T follicular helper cell (primary cell): ENCODE measurements at regions not wholly inside any gene's neighbourhood (a gene's known extent, or its start where the extent isn't known, plus 50 kb on each side); places are given as distances from the start of the nearest gene placed in this dataset.

Source experiments
- DNase-seq: peaks from one replicate; pipeline ENCODE4 v3.0.0-alpha.2; 2020; ENCODE audit warnings: low read depth

GRCh38 chr10:29857843-29858701 lies 201.3 kb downstream of the JCAD start:
- DNase-seq = no peak

GRCh38 chr10:29856295-29856694 lies 203.1 kb downstream of the JCAD start:
- no peak for DNase-seq

GRCh38 chr10:29853913-29854312 lies 205.5 kb downstream of the JCAD start:
- DNase-seq = no peak

GRCh38 chr10:29851241-29851640 lies 208.1 kb downstream of the JCAD start:
- DNase-seq = no peak

GRCh38 chr10:29850371-29850770 lies 209.0 kb downstream of the JCAD start:
- no peak for DNase-seq

GRCh38 chr10:29849886-29850285 lies 209.5 kb downstream of the JCAD start:
- DNase-seq = no peak

- DNase-seq = no peak
These were observed 210.1 kb downstream of the JCAD start for GRCh38 chr10:29849126-29849833.

- no peak for DNase-seq
These were observed 212.1 kb upstream of the SVIL start for GRCh38 chr10:29846881-29847280.

- no peak for DNase-seq
These were observed 210.4 kb upstream of the SVIL start for GRCh38 chr10:29845166-29845565.

GRCh38 chr10:29843143-29843542 lies 208.4 kb upstream of the SVIL start:
- DNase-seq = no peak

GRCh38 chr10:29841724-29842649 lies 207.2 kb upstream of the SVIL start:
- DNase-seq = no peak

- DNase-seq = no peak
These were observed 205.9 kb upstream of the SVIL start for GRCh38 chr10:29840516-29841276.

- no peak for DNase-seq
These were observed 205.2 kb upstream of the SVIL start for GRCh38 chr10:29839826-29840515.

GRCh38 chr10:29838539-29838938 lies 203.8 kb upstream of the SVIL start:
- no peak for DNase-seq

- DNase-seq = no peak
These were observed 202.8 kb upstream of the SVIL start for GRCh38 chr10:29837586-29837985.

- DNase-seq = no peak
These were observed 201.6 kb upstream of the SVIL start for GRCh38 chr10:29836396-29836795.

GRCh38 chr10:29835055-29835454 lies 200.3 kb upstream of the SVIL start:
- DNase-seq = no peak

GRCh38 chr10:29830531-29831512 lies 196.1 kb upstream of the SVIL start:
- DNase-seq = no peak

GRCh38 chr10:29829776-29830175 lies 195.0 kb upstream of the SVIL start:
- no peak for DNase-seq

GRCh38 chr10:29828956-29829355 lies 194.2 kb upstream of the SVIL start:
- no peak for DNase-seq
